IMR-90 (cell line): ENCODE measurements at regions not wholly inside any gene's neighbourhood (a gene's known extent, or its start where the extent isn't known, plus 50 kb on each side); places are given as distances from the start of the nearest gene placed in this dataset.

Experiments
- ATAC-seq: fragments of 200-7000 bp; cut with Tn5 transposase; 2 replicates; pipeline ENCODE4 v1.9.1; 2020; ENCODE audit warnings: low read depth, mild to moderate bottlenecking, moderate library complexity
- BruUV-seq: library from RNA; stranded (reverse); fragments of 400-500 nt; replicated peaks from 2 replicates; lab custom pipeline; 2021; lab: Mats Ljungman, UMichigan
- CTCF ChIA-PET: fragments of 300-600 bp; formaldehyde crosslinking; extraction: SDS; loops from one replicate; lab custom pipeline; 2021; ENCODE audit warnings: antibody characterized with exemption; lab: Yijun Ruan, JAX
- POLR2A ChIA-PET: fragments of 300-600 bp; sonication (Branson Sonifier 250); formaldehyde crosslinking; loops from one replicate; lab custom pipeline; 2022; ENCODE audit warnings: antibody characterized with exemption; ENCODE audit not compliant: unreplicated experiment; lab: Charles Lee
- DNase-seq: peaks from one replicate; pipeline ENCODE4 v3.0.0; 2013
- H2AFZ ChIP-seq: replicated peaks from 2 replicates; pipeline ENCODE3; 2013; ENCODE audit warnings: low read length, mild to moderate bottlenecking; ENCODE audit not compliant: poor library complexity
- H2AK5ac ChIP-seq: 2 replicates; pipeline ENCODE4 v1.6.1; 2013; ENCODE audit warnings: low read depth, low read length, inconsistent platforms
- H2AK9ac ChIP-seq: replicated peaks from 2 replicates; pipeline ENCODE3; 2013; ENCODE audit warnings: mild to moderate bottlenecking, low read depth, low read length, moderate library complexity; ENCODE audit not compliant: poor library complexity
- H2BK120ac ChIP-seq: 2 replicates; pipeline ENCODE4 v1.6.1; 2013; ENCODE audit warnings: low read depth, low read length, inconsistent platforms
- H2BK15ac ChIP-seq: 3 replicates; pipeline ENCODE4 v1.6.1; 2013; ENCODE audit warnings: low read depth, low read length, inconsistent platforms
- H2BK20ac ChIP-seq: 2 replicates; pipeline ENCODE4 v1.6.1; 2013; ENCODE audit warnings: low read depth, mild to moderate bottlenecking, inconsistent platforms, low read length, moderate library complexity
- H2BK5ac ChIP-seq: 2 replicates; pipeline ENCODE4 v1.6.1; 2013; ENCODE audit warnings: mild to moderate bottlenecking, low read depth, low read length, inconsistent platforms; ENCODE audit not compliant: poor library complexity, severe bottlenecking
- H3K14ac ChIP-seq: replicated peaks from 2 replicates; pipeline ENCODE4 v1.6.1; 2013; ENCODE audit warnings: low read depth, low read length, inconsistent platforms
- H3K18ac ChIP-seq: 2 replicates; pipeline ENCODE4 v1.6.1; 2013; ENCODE audit warnings: low read depth, low read length, control low read depth
- H3K23ac ChIP-seq: 2 replicates; pipeline ENCODE4 v1.6.1; 2013; ENCODE audit warnings: low read depth, low read length, inconsistent platforms
- H3K27ac ChIP-seq: 2 replicates; pipeline ENCODE4 v1.5.1; 2013; ENCODE audit warnings: mild to moderate bottlenecking, control low read depth, low read length; ENCODE audit not compliant: insufficient read depth
- H3K27me3 ChIP-seq: 2 replicates; pipeline ENCODE4 v1.6.1; 2013; ENCODE audit warnings: low read length; ENCODE audit not compliant: control insufficient read depth, insufficient read depth
- H3K36me3 ChIP-seq: 2 replicates; pipeline ENCODE4 v1.6.1; 2013; ENCODE audit warnings: low read length, mixed read lengths; ENCODE audit not compliant: control insufficient read depth, insufficient read depth
- H3K4ac ChIP-seq: 2 replicates; pipeline ENCODE4 v1.6.1; 2013; ENCODE audit warnings: low read depth, low read length, inconsistent platforms
- H3K4me1 ChIP-seq: 2 replicates; pipeline ENCODE4 v1.6.1; 2013; ENCODE audit warnings: low read length, mixed read lengths; ENCODE audit not compliant: control insufficient read depth, insufficient read depth
- H3K4me2 ChIP-seq: 2 replicates; pipeline ENCODE4 v1.6.1; 2013; ENCODE audit warnings: low read depth, mild to moderate bottlenecking, control low read depth, low read length, moderate library complexity
- H3K4me3 ChIP-seq: 2 replicates; pipeline ENCODE4 v1.5.1; 2013; ENCODE audit warnings: low read depth, mild to moderate bottlenecking, control low read depth, low read length, moderate library complexity; ENCODE audit not compliant: insufficient read depth
- H3K56ac ChIP-seq: 2 replicates; pipeline ENCODE4 v1.6.1; 2013; ENCODE audit warnings: low read length, inconsistent platforms; ENCODE audit not compliant: insufficient read depth; ENCODE audit errors: extremely low read depth
- H3K79me1 ChIP-seq, 2 experiments: 2 replicates each; pipeline ENCODE4 v1.6.1; 2013; ENCODE audit warnings: low read length in 2 of 2, inconsistent platforms in 1 of 2, low read depth in 1 of 2
- H3K9ac ChIP-seq: 2 replicates; pipeline ENCODE4 v1.6.1; 2013; ENCODE audit warnings: low read depth, low read length, control low read depth
- H3K9me1 ChIP-seq: 2 replicates; pipeline ENCODE4 v1.6.1; 2013; ENCODE audit warnings: low read length, inconsistent platforms; ENCODE audit not compliant: insufficient read depth
- H3K9me3 ChIP-seq: 2 replicates; pipeline ENCODE4 v1.6.1; 2013; ENCODE audit warnings: low read length; ENCODE audit not compliant: control insufficient read depth, insufficient read depth
- H4K20me1 ChIP-seq: 2 replicates; pipeline ENCODE4 v1.6.1; 2013; ENCODE audit warnings: low read length, inconsistent platforms; ENCODE audit not compliant: insufficient read depth
- H4K5ac ChIP-seq: 2 replicates; pipeline ENCODE4 v1.6.1; 2013; ENCODE audit warnings: mild to moderate bottlenecking, low read depth, low read length, control low read depth
- H4K8ac ChIP-seq, 2 experiments: 2 replicates each; pipeline ENCODE4 v1.6.1; 2013; ENCODE audit warnings: low read depth in 2 of 2, low read length in 2 of 2, control low read depth in 1 of 2, inconsistent platforms in 1 of 2
- H4K91ac ChIP-seq: 2 replicates; pipeline ENCODE4 v1.6.1; 2013; ENCODE audit warnings: low read depth, low read length, inconsistent platforms; ENCODE audit not compliant: insufficient read depth
- BHLHE40 ChIP-seq: fragments of 150-350 bp; IDR thresholded peaks from 2 replicates; pipeline ENCODE4 v1.6.1; 2016; ENCODE audit warnings: mild to moderate bottlenecking, low read depth, low read length
- CEBPB ChIP-seq: IDR thresholded peaks from 2 replicates; pipeline ENCODE4 v1.6.1; 2012; ENCODE audit warnings: low read depth, low read length, improper control_type of control experiment
- CHD1 ChIP-seq: IDR thresholded peaks from 2 replicates; pipeline ENCODE4 v1.6.1; 2012; ENCODE audit warnings: low read depth, low read length, improper control_type of control experiment
- CTCF ChIP-seq: conservative IDR thresholded peaks from 2 replicates; pipeline ENCODE4 v1.5.1; 2012; ENCODE audit warnings: mild to moderate bottlenecking, low read depth, low read length, improper control_type of control experiment
- ELK1 ChIP-seq: fragments of 150-350 bp; IDR thresholded peaks from 2 replicates; pipeline ENCODE4 v1.6.1; 2016; ENCODE audit warnings: low read depth, mild to moderate bottlenecking, low read length, moderate library complexity, borderline replicate concordance
- FOS ChIP-seq: fragments of 150-350 bp; IDR thresholded peaks from 2 replicates; pipeline ENCODE4 v1.6.1; 2016; ENCODE audit warnings: low read depth, low read length
- MAFK ChIP-seq: IDR thresholded peaks from 2 replicates; pipeline ENCODE4 v1.6.1; 2012; ENCODE audit warnings: low read depth, low read length, improper control_type of control experiment
- MAZ ChIP-seq: IDR thresholded peaks from 2 replicates; pipeline ENCODE4 v1.6.1; 2012; ENCODE audit warnings: low read depth, mild to moderate bottlenecking, low read length, improper control_type of control experiment, moderate library complexity, borderline replicate concordance
- MXI1 ChIP-seq: IDR thresholded peaks from 2 replicates; pipeline ENCODE4 v1.6.1; 2012; ENCODE audit warnings: low read depth, mild to moderate bottlenecking, low read length, moderate library complexity, borderline replicate concordance
- POLR2A ChIP-seq: IDR thresholded peaks from 2 replicates; pipeline ENCODE4 v1.6.1; 2012; ENCODE audit warnings: mild to moderate bottlenecking, low read depth, low read length
- RAD21 ChIP-seq: IDR thresholded peaks from 2 replicates; pipeline ENCODE4 v1.6.1; 2012; ENCODE audit warnings: low read length, improper control_type of control experiment
- RFX5 ChIP-seq: IDR thresholded peaks from 2 replicates; pipeline ENCODE4 v1.8.0; 2012; ENCODE audit warnings: low read depth, mild to moderate bottlenecking, low read length, moderate library complexity
- WGBS, 2 experiments: methylation state at CpG; one replicate each; pipeline versions ENCODE4 v1.1.5 to v1.1.7; 2013; ENCODE audit warnings: missing lambda C conversion rate in 2 of 2; ENCODE audit not compliant: insufficient read length in 1 of 2; ENCODE audit errors: extremely low coverage in 2 of 2; 5-methylcytosine and 5-hydroxymethylcytosine counted together
- dilution Hi-C: fragments of 300-500 bp; cut with HindIII; formaldehyde crosslinking; loops from one replicate; pipeline ENCODE4 v1.14.3; 2018; ENCODE audit warnings: low sequenced_read_pairs; ENCODE audit not compliant: unreplicated experiment
- in situ Hi-C: fragments of 300-500 bp; cut with MboI; formaldehyde crosslinking; loops from 3 replicates; pipeline ENCODE4 v1.14.3; 2019; ENCODE audit warnings: low sequenced_read_pairs, inconsistent platforms, mixed read lengths
- intact Hi-C: fragments of 100-400 bp; cut with micrococcal nuclease; formaldehyde crosslinking; loops from 2 replicates; pipeline ENCODE4 v1.10.0; 2022

GRCh38 chr14:50036211-50036610 lies 80.2 kb downstream of the VCPKMT start:
- H3K14ac ChIP-seq = no peak overlapping the region
- H3K27me3 ChIP-seq = no peaks in the 10 kb centered on the region
- no peak overlapping the region; the same call in 1 of the 2 replicates for H3K4ac ChIP-seq
- in situ Hi-C loops (no loop called here), dilution Hi-C loops (no loop called here), intact Hi-C loops (no loop called here)
- H3K23ac ChIP-seq = no peak overlapping the region
- peaks cover 4% of the 10 kb centered on the region; the same call in 1 of the 2 replicates for H4K20me1 ChIP-seq
- WGBS, 2 experiments = 90% methylated on average over 2 of the region's 3 CpGs; no CpG with 5 or more reads in 1 of the 2 experiments
- no peak overlapping the region for H2AK9ac ChIP-seq
- H2BK15ac ChIP-seq = no peak overlapping the region
- no peak for DNase-seq
- H2AK5ac ChIP-seq = 0 out of 2 replicates have a peak overlapping the region, but pooled peaks have one; percentile 36
- H2BK20ac ChIP-seq = no peak overlapping the region
- no peak overlapping the region for H3K4me2 ChIP-seq
- H3K56ac ChIP-seq = no peak overlapping the region
- H4K91ac ChIP-seq = no peak overlapping the region
- no peak overlapping the region for H4K5ac ChIP-seq
- no peak overlapping the region for H3K9ac ChIP-seq
- H3K18ac ChIP-seq = no peak overlapping the region
- peaks cover 0 to 18% of the 10 kb centered on the region in 2 experiments; a peak in 2 of 4 replicates for H3K79me1 ChIP-seq
- ChIA-PET POLR2A (interaction anchor here (0.6 kb wide), 1 partner anchor 15 kb away, joined by 3 read pairs; no protein-coding TSS in a partner anchor), CTCF (no interaction called here)
- BruUV-seq = no TSS peak
- no peak for ATAC-seq
- TF ChIP-seq POLR2A = no peak
- no peak for TF ChIP-seq CTCF
- no peak for TF ChIP-seq MAFK
- TF ChIP-seq ELK1 = no peak
- no peak for TF ChIP-seq FOS
- no peak for TF ChIP-seq RFX5
- no peak for TF ChIP-seq BHLHE40
- no peak for TF ChIP-seq MXI1
- TF ChIP-seq RAD21 = no peak
- TF ChIP-seq MAZ = no peak
- TF ChIP-seq CHD1 = no peak
- no peak for TF ChIP-seq CEBPB
- H4K8ac ChIP-seq = no peak overlapping the region
- no peak overlapping the region for H2BK120ac ChIP-seq
- H3K9me3 ChIP-seq = no peaks in the 10 kb centered on the region
- H3K9me1 ChIP-seq = peaks cover 24% of the 10 kb centered on the region
- peaks cover 32% of the 10 kb centered on the region for H3K4me1 ChIP-seq
- H3K36me3 ChIP-seq = no peaks in the 10 kb centered on the region
- H2AFZ ChIP-seq = no peak overlapping the region
- H3K27ac ChIP-seq = no peak overlapping the region
- no peak overlapping the region for H2BK5ac ChIP-seq
- H3K4me3 ChIP-seq = no peak overlapping the region
